ENCODE measurements at regions not wholly inside any gene's neighbourhood (a gene's known extent, or its start where the extent isn't known, plus 50 kb on each side); places are given as distances from the start of the nearest gene placed in this dataset.

DNA sequence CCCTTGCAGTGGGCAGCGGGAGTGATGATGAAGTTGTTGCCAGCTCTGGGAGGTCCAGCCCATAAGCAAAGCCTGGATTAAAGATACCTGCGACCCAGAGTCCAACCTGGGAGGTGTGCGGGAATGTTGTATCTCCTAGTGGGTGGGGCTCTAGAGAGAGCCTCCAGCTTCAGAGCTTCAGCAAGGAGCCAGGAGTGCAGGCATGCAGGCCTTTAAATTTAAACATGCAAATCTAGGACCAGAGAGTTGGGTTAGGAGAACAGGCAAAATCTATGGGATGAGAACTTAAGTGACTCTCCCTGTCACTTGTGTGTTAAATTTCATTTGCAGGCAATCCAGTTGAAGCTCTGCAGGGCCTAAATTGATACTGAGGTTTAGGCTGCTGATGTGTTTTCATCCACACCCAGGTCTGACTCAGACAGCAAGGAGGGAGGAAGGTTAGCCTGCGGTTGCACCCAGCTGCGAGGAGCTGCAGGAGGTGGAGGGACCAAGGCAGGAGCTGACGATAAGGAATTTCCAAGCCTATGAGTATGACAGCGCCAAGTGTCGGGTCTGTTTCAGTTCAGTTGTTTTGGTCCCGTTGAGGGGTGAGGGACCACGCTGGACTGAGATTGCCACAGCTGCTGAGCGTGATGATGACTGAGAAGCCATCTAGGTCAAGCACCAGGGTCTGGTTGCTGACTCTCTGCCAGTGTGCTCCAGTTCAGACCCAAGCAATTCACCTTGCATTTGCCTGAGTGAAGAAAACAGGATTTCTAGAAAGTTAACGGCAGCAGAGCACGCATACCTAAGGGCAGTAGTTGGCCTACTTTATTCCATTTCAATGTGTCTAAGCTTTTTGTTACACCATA is 243.0 kb downstream of the ICE1 start:
- Histone ChIP-seq H2AFZ (ENCODE audit: low read depth, low read length) (no peak overlapping the region), H3K79me2 (ENCODE audit: control insufficient read depth, insufficient read depth, low read length) (no peaks in the 10 kb centered on the region), H3K9me1 (replicated peaks; ENCODE audit: control insufficient read depth, extremely low read depth, insufficient read depth, low read length) (no peaks in the 10 kb centered on the region), H3K4me2 (ENCODE audit: insufficient read depth, low read length) (no peak overlapping the region), H4K20me1 (replicated peaks; ENCODE audit: control insufficient read depth, extremely low read depth, insufficient read depth, low read length) (no peaks in the 10 kb centered on the region), H3K9me3 (replicated peaks; ENCODE audit: control insufficient read depth, insufficient read depth, low read length) (peaks cover 10% of the 10 kb centered on the region), H3K36me3 (ENCODE audit: control insufficient read depth in 2 of 2, extremely low read depth in 1 of 2, insufficient read depth in 2 of 2, low read length in 2 of 2) (no peaks in the 10 kb centered on the region), H3K4me3 (replicated peaks in 1 of 3; ENCODE audit: insufficient read depth in 1 of 3, low read depth in 1 of 3, low read length in 3 of 3) (no peak overlapping the region), H3K27me3 (ENCODE audit: control insufficient read depth in 2 of 2, insufficient read depth in 2 of 2, low read length in 2 of 2) (no peaks in the 10 kb centered on the region), H3K27ac (ENCODE audit: insufficient read depth, low read depth, low read length) (no peak overlapping the region), H3K9ac (replicated peaks; ENCODE audit: extremely low read depth, insufficient read depth, low read length) (no peak overlapping the region), H3K4me1 (ENCODE audit: control insufficient read depth, extremely low read depth, insufficient read depth, low read length) (no peaks in the 10 kb centered on the region)
- ChIA-PET CTCF (no interaction called here), POLR2A (no interaction called here)
- FAIRE-seq (no peak), DNase-seq (ENCODE audit: low read depth, low spot score) (no peak)
- no TSS peak for BruUV-seq (replicated peaks)
- dilution Hi-C loops (cut with MboI; ENCODE audit: extremely low pct_ligation_motif_present, low sequenced_read_pairs): no loop called here
- intact Hi-C loops (cut with micrococcal nuclease): no loop called here
- TF ChIP-seq GATA2 (IDR thresholded peaks at IDR 0.05; ENCODE audit: insufficient read depth, insufficient read length, low read depth, low read length) (no peak), MYC (IDR thresholded peaks at IDR 0.05; ENCODE audit: low read depth, low read length) (no peak), EZH2 (IDR thresholded peaks at IDR 0.05; ENCODE audit: borderline replicate concordance, low read depth, low read length, severe bottlenecking) (no peak), POLR2AphosphoS5 (IDR thresholded peaks at IDR 0.05; ENCODE audit: insufficient read depth, low read depth, low read length) (no peak), FOS (IDR thresholded peaks at IDR 0.05; ENCODE audit: borderline replicate concordance, insufficient read depth, low read length) (no peak), JUN (IDR thresholded peaks at IDR 0.05; ENCODE audit: borderline replicate concordance, insufficient read depth, insufficient read length, low read depth) (no peak), POLR2A (IDR thresholded peaks at IDR 0.05; ENCODE audit: low read depth, low read length) (no peak)
- TF ChIP-seq, protein P1, sequence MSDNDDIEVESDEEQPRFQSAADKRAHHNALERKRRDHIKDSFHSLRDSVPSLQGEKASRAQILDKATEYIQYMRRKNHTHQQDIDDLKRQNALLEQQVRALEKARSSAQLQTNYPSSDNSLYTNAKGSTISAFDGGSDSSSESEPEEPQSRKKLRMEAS (IDR thresholded peaks at IDR 0.05; ENCODE audit: insufficient read depth, insufficient read length): no peak
- TF ChIP-seq, protein P2, sequence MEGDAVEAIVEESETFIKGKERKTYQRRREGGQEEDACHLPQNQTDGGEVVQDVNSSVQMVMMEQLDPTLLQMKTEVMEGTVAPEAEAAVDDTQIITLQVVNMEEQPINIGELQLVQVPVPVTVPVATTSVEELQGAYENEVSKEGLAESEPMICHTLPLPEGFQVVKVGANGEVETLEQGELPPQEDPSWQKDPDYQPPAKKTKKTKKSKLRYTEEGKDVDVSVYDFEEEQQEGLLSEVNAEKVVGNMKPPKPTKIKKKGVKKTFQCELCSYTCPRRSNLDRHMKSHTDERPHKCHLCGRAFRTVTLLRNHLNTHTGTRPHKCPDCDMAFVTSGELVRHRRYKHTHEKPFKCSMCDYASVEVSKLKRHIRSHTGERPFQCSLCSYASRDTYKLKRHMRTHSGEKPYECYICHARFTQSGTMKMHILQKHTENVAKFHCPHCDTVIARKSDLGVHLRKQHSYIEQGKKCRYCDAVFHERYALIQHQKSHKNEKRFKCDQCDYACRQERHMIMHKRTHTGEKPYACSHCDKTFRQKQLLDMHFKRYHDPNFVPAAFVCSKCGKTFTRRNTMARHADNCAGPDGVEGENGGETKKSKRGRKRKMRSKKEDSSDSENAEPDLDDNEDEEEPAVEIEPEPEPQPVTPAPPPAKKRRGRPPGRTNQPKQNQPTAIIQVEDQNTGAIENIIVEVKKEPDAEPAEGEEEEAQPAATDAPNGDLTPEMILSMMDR (IDR thresholded peaks at IDR 0.05; ENCODE audit: extremely low read depth in 1 of 2, insufficient read depth in 1 of 2, low read depth in 1 of 2, low read length in 2 of 2): no peak
